ENCODE measurements at regions not wholly inside any gene's neighbourhood (a gene's known extent, or its start where the extent isn't known, plus 50 kb on each side); places are given as distances from the start of the nearest gene placed in this dataset.

DNA sequence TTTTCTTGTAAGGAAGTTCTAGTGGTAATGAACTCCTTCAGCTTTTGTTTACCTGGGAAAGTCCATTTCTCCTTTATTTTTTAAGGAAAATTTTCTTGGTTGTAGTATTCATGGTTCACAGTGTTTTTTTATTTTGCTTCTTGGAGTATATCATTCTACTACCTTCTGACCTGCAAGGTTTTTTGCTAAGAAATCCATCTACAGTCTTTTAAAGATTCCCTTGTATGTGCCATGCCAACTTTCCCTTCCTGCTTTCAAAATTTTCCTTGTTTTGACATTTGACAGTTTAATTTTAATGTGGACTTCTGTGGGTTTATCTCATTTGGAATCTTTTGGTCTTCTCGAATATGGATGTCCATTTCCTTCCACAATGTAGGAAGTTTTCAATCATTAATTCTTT, 855.6 kb downstream of the TBC1D32 start (continued):
- TF ChIP-seq SIN3A (conservative IDR thresholded peaks at IDR 0.05 in 1 of 2, IDR thresholded peaks at IDR 0.05 in 1 of 2; ENCODE audit: low read depth in 1 of 2, low read length in 2 of 2): no peak
- TF ChIP-seq KDM5A (IDR thresholded peaks at IDR 0.05; ENCODE audit: low read length): no peak
- no peak for TF ChIP-seq GTF2F1 (IDR thresholded peaks at IDR 0.05; ENCODE audit: borderline replicate concordance, low read depth, low read length)
- no peak for TF ChIP-seq ZNF274 (IDR thresholded peaks at IDR 0.05; ENCODE audit: borderline replicate concordance, extremely low read depth, low read length)
- TF ChIP-seq, protein P1, sequence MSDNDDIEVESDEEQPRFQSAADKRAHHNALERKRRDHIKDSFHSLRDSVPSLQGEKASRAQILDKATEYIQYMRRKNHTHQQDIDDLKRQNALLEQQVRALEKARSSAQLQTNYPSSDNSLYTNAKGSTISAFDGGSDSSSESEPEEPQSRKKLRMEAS (IDR thresholded peaks at IDR 0.05): no peak
- TF ChIP-seq KDM1A (IDR thresholded peaks at IDR 0.05; ENCODE audit: borderline replicate concordance, low read length): no peak
- no peak for TF ChIP-seq GABPA (IDR thresholded peaks at IDR 0.05; ENCODE audit: borderline replicate concordance, insufficient read depth, low read length)
- no peak for TF ChIP-seq CHD1 (IDR thresholded peaks at IDR 0.05; ENCODE audit: low read depth, low read length)
